Fibroblast of lung (primary cell): ENCODE measurements at regions not wholly inside any gene's neighbourhood (a gene's known extent, or its start where the extent isn't known, plus 50 kb on each side); places are given as distances from the start of the nearest gene placed in this dataset.

Experiments used
- CTCF ChIP-seq, 2 donors: IDR thresholded peaks in 1 of 2; conservative IDR thresholded peaks in 1 of 2; 1 replicate in 1 of 2; 2 replicates in 1 of 2; pipeline ENCODE4 v1.5.1; 2011 to 2012; ENCODE audit warnings: low read length in 2 of 2, control low read depth in 1 of 2, inconsistent platforms in 1 of 2, low read depth in 1 of 2, mild to moderate bottlenecking in 1 of 2
- EZH2 ChIP-seq: IDR thresholded peaks from 2 replicates; pipeline ENCODE4 v1.5.1; 2012; ENCODE audit warnings: low read length, control low read depth, mild to moderate bottlenecking; ENCODE audit errors: missing control alignments

- TF ChIP-seq CTCF (conservative IDR thresholded peaks at IDR 0.05 in 1 of 2, IDR thresholded peaks at IDR 0.05 in 1 of 2; ENCODE audit: low read depth in 1 of 2, low read length in 2 of 2) (no peak), EZH2 (no peak)
These were observed 681.4 kb downstream of the CETN3 start for GRCh38 chr5:89728134-89728533.
